ENCODE measurements at regions not wholly inside any gene's neighbourhood (a gene's known extent, or its start where the extent isn't known, plus 50 kb on each side); places are given as distances from the start of the nearest gene placed in this dataset.

DNA sequence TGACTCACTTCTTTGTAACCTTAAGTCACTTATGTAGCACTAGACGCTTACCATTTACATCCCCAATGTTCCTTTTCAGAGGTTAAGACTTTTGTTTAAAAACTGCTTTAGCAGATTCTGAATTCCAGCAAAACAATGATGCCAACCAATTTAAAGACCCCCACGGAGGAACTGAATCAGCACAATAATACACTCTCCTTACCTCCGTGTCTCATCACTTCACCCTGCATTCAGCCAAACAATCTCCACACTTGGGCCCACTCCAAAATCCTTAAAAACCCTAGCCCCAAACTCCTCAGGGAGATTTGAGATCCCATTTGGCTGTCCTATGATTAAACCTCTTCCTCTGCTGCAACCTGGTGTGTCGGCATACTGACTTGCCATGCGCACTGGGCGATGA, 153.9 kb downstream of the B3GNT2 start:
- no peaks in the 10 kb centered on the region for H3K4me1 ChIP-seq (ENCODE audit: control insufficient read depth in 1 of 2, insufficient read depth in 2 of 2, low read length in 2 of 2)
- H3K27ac ChIP-seq (ENCODE audit: low read depth in 1 of 2, low read length in 2 of 2): no peak overlapping the region
- peaks cover 2% of the 10 kb centered on the region for H3K9me3 ChIP-seq (ENCODE audit: control insufficient read depth, low read length)
- ATAC-seq (ENCODE audit: low FRiP score) (no peak), DNase-seq (no peak)
- intact Hi-C loops (cut with DNase I): no loop called here
- H3K36me3 ChIP-seq (ENCODE audit: control insufficient read depth in 1 of 2, insufficient read depth in 2 of 2, low read length in 1 of 2): no peaks in the 10 kb centered on the region
- H3K27me3 ChIP-seq (ENCODE audit: control insufficient read depth in 1 of 2, insufficient read depth in 2 of 2, low read length in 1 of 2): no peaks in the 10 kb centered on the region
- no peak overlapping the region for H3K4me3 ChIP-seq (ENCODE audit: low read length in 2 of 2)
- 86 to 88% methylated on average over 6 of the region's 6 CpGs for WGBS, 2 donors

- intact Hi-C loops (cut with DNase I): no loop called here
- ATAC-seq (ENCODE audit: low FRiP score) (no peak), DNase-seq (no peak)
- H3K27me3 ChIP-seq (ENCODE audit: control insufficient read depth in 1 of 2, insufficient read depth in 2 of 2, low read length in 1 of 2): no peaks in the 10 kb centered on the region
- WGBS, 2 donors: 52 to 96% methylated on average over 1 of the region's 1 CpG
- H3K9me3 ChIP-seq (ENCODE audit: control insufficient read depth, low read length): peaks cover 2% of the 10 kb centered on the region
- H3K4me1 ChIP-seq (ENCODE audit: control insufficient read depth in 1 of 2, insufficient read depth in 2 of 2, low read length in 2 of 2): no peaks in the 10 kb centered on the region
- H3K4me3 ChIP-seq (ENCODE audit: low read length in 2 of 2): no peak overlapping the region
- no peak overlapping the region for H3K27ac ChIP-seq (ENCODE audit: low read depth in 1 of 2, low read length in 2 of 2)
- H3K36me3 ChIP-seq (ENCODE audit: control insufficient read depth in 1 of 2, insufficient read depth in 2 of 2, low read length in 1 of 2): no peaks in the 10 kb centered on the region
Measured at GRCh38 chr2:62348700-62349099, 152.8 kb downstream of the B3GNT2 start.

- intact Hi-C loops (cut with DNase I): no loop called here
- DNase-seq: no peak
- Histone ChIP-seq H3K9me3 (ENCODE audit: control insufficient read depth, low read length) (peaks cover 2% of the 10 kb centered on the region), H3K4me3 (ENCODE audit: low read length in 2 of 2) (no peak overlapping the region), H3K4me1 (ENCODE audit: control insufficient read depth in 1 of 2, insufficient read depth in 2 of 2, low read length in 2 of 2) (no peaks in the 10 kb centered on the region), H3K27ac (ENCODE audit: low read depth in 1 of 2, low read length in 2 of 2) (no peak overlapping the region), H3K36me3 (ENCODE audit: control insufficient read depth in 1 of 2, insufficient read depth in 2 of 2, low read length in 1 of 2) (no peaks in the 10 kb centered on the region), H3K27me3 (ENCODE audit: control insufficient read depth in 1 of 2, insufficient read depth in 2 of 2, low read length in 1 of 2) (no peaks in the 10 kb centered on the region)
- ATAC-seq (ENCODE audit: low FRiP score): no peak
- 95 to 98% methylated on average over 7 of the region's 7 CpGs for WGBS, 2 donors
Measured at GRCh38 chr2:62347563-62348270, 151.8 kb downstream of the B3GNT2 start.

GRCh38 chr2:62344472-62344871, 148.6 kb downstream of the B3GNT2 start:
- Histone ChIP-seq H3K27ac (ENCODE audit: low read depth in 1 of 2, low read length in 2 of 2) (no peak overlapping the region), H3K4me3 (ENCODE audit: low read length in 2 of 2) (no peak overlapping the region), H3K9me3 (ENCODE audit: control insufficient read depth, low read length) (no peaks in the 10 kb centered on the region), H3K27me3 (ENCODE audit: control insufficient read depth in 1 of 2, insufficient read depth in 2 of 2, low read length in 1 of 2) (no peaks in the 10 kb centered on the region), H3K4me1 (ENCODE audit: control insufficient read depth in 1 of 2, insufficient read depth in 2 of 2, low read length in 2 of 2) (no peaks in the 10 kb centered on the region), H3K36me3 (ENCODE audit: control insufficient read depth in 1 of 2, insufficient read depth in 2 of 2, low read length in 1 of 2) (no peaks in the 10 kb centered on the region)
- WGBS, 2 donors: 95 to 97% methylated on average over 5 of the region's 5 CpGs
- ATAC-seq (ENCODE audit: low FRiP score): no peak
- no peak for DNase-seq
- intact Hi-C loops (cut with DNase I): no loop called here

DNA sequence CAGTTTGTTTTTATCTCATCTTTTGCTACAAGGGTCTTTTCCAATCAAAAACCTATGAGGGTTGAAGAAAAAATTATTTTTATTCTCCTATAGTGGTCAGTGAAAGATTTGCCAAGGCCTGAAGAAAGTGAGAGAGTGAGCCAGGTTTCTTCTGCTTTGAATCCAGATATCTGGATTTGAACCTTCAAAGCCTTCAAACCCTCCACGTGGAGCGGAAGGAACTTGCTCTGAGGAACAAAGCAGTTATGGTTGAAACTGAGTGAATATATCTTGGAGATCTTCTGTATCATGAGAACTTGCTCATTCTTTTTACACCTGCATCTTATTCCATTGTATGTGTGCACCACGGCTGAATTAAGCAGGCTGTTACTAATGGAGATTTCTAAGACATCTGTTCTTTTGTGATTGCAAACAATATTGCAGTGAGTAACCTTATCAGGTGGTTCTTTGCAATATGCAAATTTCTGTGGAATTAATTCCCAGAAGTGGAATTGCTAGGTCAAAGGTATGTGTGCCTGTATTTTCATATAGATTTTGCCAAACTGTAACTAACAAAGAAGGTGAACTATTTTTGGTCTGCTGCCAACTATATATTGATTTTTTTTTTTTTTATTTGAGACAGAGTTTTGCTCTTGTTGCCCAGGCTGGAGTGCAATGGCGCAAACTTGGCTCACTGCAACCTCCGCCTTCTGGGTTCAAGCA, 147.9 kb downstream of the B3GNT2 start:
- intact Hi-C loops (cut with DNase I): no loop called here
- Histone ChIP-seq H3K4me3 (ENCODE audit: low read length in 2 of 2) (no peak overlapping the region), H3K9me3 (ENCODE audit: control insufficient read depth, low read length) (no peaks in the 10 kb centered on the region), H3K4me1 (ENCODE audit: control insufficient read depth in 1 of 2, insufficient read depth in 2 of 2, low read length in 2 of 2) (no peaks in the 10 kb centered on the region), H3K27ac (ENCODE audit: low read depth in 1 of 2, low read length in 2 of 2) (no peak overlapping the region), H3K27me3 (ENCODE audit: control insufficient read depth in 1 of 2, insufficient read depth in 2 of 2, low read length in 1 of 2) (no peaks in the 10 kb centered on the region), H3K36me3 (ENCODE audit: control insufficient read depth in 1 of 2, insufficient read depth in 2 of 2, low read length in 1 of 2) (no peaks in the 10 kb centered on the region)
- no peak for ATAC-seq (ENCODE audit: low FRiP score)
- DNase-seq: no peak
- WGBS, 2 donors: 72 to 85% methylated on average over 5 of the region's 5 CpGs

DNA sequence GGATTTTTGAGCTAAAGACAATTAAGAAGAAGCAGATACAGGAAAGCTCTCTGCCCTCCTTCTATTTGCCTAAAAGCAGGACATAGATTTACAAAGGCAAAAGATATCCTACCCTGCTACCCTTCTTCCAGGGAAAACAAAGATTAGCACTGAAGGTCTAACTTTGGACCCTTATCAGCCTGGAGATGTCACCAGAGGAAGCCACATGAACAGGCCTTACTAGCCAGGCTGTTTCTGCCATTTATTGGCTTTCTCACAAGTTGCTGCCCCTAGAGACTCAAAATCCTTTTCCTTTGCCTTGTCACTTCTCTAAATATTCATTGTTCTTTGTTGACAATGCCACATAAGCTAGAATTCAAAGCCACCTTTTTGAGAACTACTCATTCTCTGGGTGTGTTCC, 147.3 kb downstream of the B3GNT2 start:
- Histone ChIP-seq H3K4me3 (ENCODE audit: low read length in 2 of 2) (no peak overlapping the region), H3K27me3 (ENCODE audit: control insufficient read depth in 1 of 2, insufficient read depth in 2 of 2, low read length in 1 of 2) (no peaks in the 10 kb centered on the region), H3K4me1 (ENCODE audit: control insufficient read depth in 1 of 2, insufficient read depth in 2 of 2, low read length in 2 of 2) (no peaks in the 10 kb centered on the region), H3K9me3 (ENCODE audit: control insufficient read depth, low read length) (no peaks in the 10 kb centered on the region), H3K27ac (ENCODE audit: low read depth in 1 of 2, low read length in 2 of 2) (no peak overlapping the region), H3K36me3 (ENCODE audit: control insufficient read depth in 1 of 2, insufficient read depth in 2 of 2, low read length in 1 of 2) (no peaks in the 10 kb centered on the region)
- DNase-seq (no peak), ATAC-seq (ENCODE audit: low FRiP score) (no peak)
- intact Hi-C loops (cut with DNase I): no loop called here

DNA sequence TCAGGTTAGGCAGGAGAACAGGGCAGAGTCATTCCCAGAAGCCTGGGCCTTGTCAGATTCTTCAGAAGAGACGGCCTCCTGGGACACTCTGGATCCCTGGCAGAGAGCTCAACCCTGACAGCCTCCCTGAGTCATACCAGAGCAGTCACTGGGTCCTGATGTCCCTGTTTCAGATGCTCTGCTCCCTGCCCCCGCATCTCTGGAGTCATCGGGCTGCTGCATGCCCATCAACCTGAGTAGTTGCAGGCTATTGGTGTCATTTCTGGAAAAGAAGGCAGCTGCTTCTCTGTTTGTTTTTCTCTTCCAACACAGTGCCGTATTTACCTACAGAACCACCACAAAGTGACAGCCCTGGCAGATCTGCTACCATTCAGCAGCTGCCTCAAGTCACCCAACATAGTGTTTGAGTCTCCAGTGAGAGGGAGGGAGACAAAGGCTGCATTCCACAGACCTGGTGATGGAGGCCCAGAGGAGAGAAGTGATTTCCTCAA, 145.1 kb downstream of the B3GNT2 start:
- no peaks in the 10 kb centered on the region for H3K36me3 ChIP-seq (ENCODE audit: control insufficient read depth in 1 of 2, insufficient read depth in 2 of 2, low read length in 1 of 2)
- ATAC-seq (ENCODE audit: low FRiP score) (no peak), DNase-seq (peak in 1 of 2 donors; percentile 50)
- no peaks in the 10 kb centered on the region for H3K9me3 ChIP-seq (ENCODE audit: control insufficient read depth, low read length)
- H3K4me3 ChIP-seq (ENCODE audit: low read length in 2 of 2): no peak overlapping the region
- no peak overlapping the region for H3K27ac ChIP-seq (ENCODE audit: low read depth in 1 of 2, low read length in 2 of 2)
- H3K4me1 ChIP-seq (ENCODE audit: control insufficient read depth in 1 of 2, insufficient read depth in 2 of 2, low read length in 2 of 2): no peaks in the 10 kb centered on the region
- 56 to 70% methylated on average over 4 of the region's 4 CpGs for WGBS, 2 donors
- intact Hi-C loops (cut with DNase I): no loop called here
- H3K27me3 ChIP-seq (ENCODE audit: control insufficient read depth in 1 of 2, insufficient read depth in 2 of 2, low read length in 1 of 2): no peaks in the 10 kb centered on the region

- intact Hi-C loops (cut with DNase I): no loop called here
- WGBS, 2 donors: 99 to 100% methylated on average over 1 to 2 of the region's 2 CpGs
- ATAC-seq (ENCODE audit: low FRiP score) (no peak), DNase-seq (no peak)
- Histone ChIP-seq H3K27me3 (ENCODE audit: control insufficient read depth in 1 of 2, insufficient read depth in 2 of 2, low read length in 1 of 2) (no peaks in the 10 kb centered on the region), H3K9me3 (ENCODE audit: control insufficient read depth, low read length) (no peaks in the 10 kb centered on the region), H3K27ac (ENCODE audit: low read depth in 1 of 2, low read length in 2 of 2) (no peak overlapping the region), H3K36me3 (ENCODE audit: control insufficient read depth in 1 of 2, insufficient read depth in 2 of 2, low read length in 1 of 2) (no peaks in the 10 kb centered on the region), H3K4me3 (ENCODE audit: low read length in 2 of 2) (no peak overlapping the region), H3K4me1 (ENCODE audit: control insufficient read depth in 1 of 2, insufficient read depth in 2 of 2, low read length in 2 of 2) (no peaks in the 10 kb centered on the region)
Measured at GRCh38 chr2:62339837-62340236, 143.9 kb downstream of the B3GNT2 start.

- no peak for ATAC-seq (ENCODE audit: low FRiP score)
- no peaks in the 10 kb centered on the region for H3K9me3 ChIP-seq (ENCODE audit: control insufficient read depth, low read length)
- H3K4me1 ChIP-seq (ENCODE audit: control insufficient read depth in 1 of 2, insufficient read depth in 2 of 2, low read length in 2 of 2): no peaks in the 10 kb centered on the region
- no peak overlapping the region for H3K4me3 ChIP-seq (ENCODE audit: low read length in 2 of 2)
- WGBS, 2 donors: 89 to 93% methylated on average over 2 of the region's 2 CpGs
- intact Hi-C loops (cut with DNase I): no loop called here
- H3K27ac ChIP-seq (ENCODE audit: low read depth in 1 of 2, low read length in 2 of 2): no peak overlapping the region
- H3K36me3 ChIP-seq (ENCODE audit: control insufficient read depth in 1 of 2, insufficient read depth in 2 of 2, low read length in 1 of 2): no peaks in the 10 kb centered on the region
- no peaks in the 10 kb centered on the region for H3K27me3 ChIP-seq (ENCODE audit: control insufficient read depth in 1 of 2, insufficient read depth in 2 of 2, low read length in 1 of 2)
- DNase-seq: no peak
Measured at GRCh38 chr2:62339413-62339812, 143.5 kb downstream of the B3GNT2 start.
